Smooth muscle cell (in vitro differentiated cells): ENCODE measurements at regions not wholly inside any gene's neighbourhood (a gene's known extent, or its start where the extent isn't known, plus 50 kb on each side); places are given as distances from the start of the nearest gene placed in this dataset.
A peak's percentile ranks its signal among the peaks of the same experiment; 100 is the strongest.

Source experiments
- DNase-seq: peaks from one replicate; lab custom pipeline; 2025; ENCODE audit not compliant: unreplicated experiment; lab: John Stamatoyannopoulos, UW
- H2AFZ ChIP-seq: fragments of 200-600 bp; sonication (generic); 2 replicates; pipeline ENCODE4 v1.6.0; 2016; ENCODE audit warnings: antibody characterized with exemption, low read depth, mild to moderate bottlenecking
- H3F3A ChIP-seq: fragments of 200-600 bp; sonication (generic); 2 replicates; pipeline ENCODE4 v1.6.0; 2017; ENCODE audit warnings: antibody characterized with exemption, low read depth
- H3K27ac ChIP-seq: fragments of 200-600 bp; sonication (generic); 2 replicates; pipeline ENCODE4 v1.5.1; 2016; ENCODE audit warnings: low read depth, mild to moderate bottlenecking
- H3K27me3 ChIP-seq: fragments of 200-600 bp; sonication (generic); 2 replicates; pipeline ENCODE4 v1.6.1; 2016; ENCODE audit warnings: low read depth, mild to moderate bottlenecking
- H3K36me3 ChIP-seq: fragments of 200-600 bp; sonication (generic); 2 replicates; pipeline ENCODE4 v1.5.1; 2016; ENCODE audit warnings: low read depth
- H3K4me1 ChIP-seq: fragments of 200-600 bp; sonication (generic); 2 replicates; pipeline ENCODE4 v1.5.1; 2016; ENCODE audit warnings: low read depth
- H3K4me2 ChIP-seq: fragments of 200-600 bp; sonication (generic); 2 replicates; pipeline ENCODE4 v1.6.0; 2016; ENCODE audit warnings: mild to moderate bottlenecking
- H3K4me3 ChIP-seq: fragments of 200-600 bp; sonication (generic); 2 replicates; pipeline ENCODE4 v1.5.1; 2016; ENCODE audit warnings: mild to moderate bottlenecking
- H3K79me2 ChIP-seq: fragments of 200-600 bp; sonication (generic); 2 replicates; pipeline ENCODE4 v1.6.0; 2016; ENCODE audit warnings: low read depth, mild to moderate bottlenecking
- H3K9ac ChIP-seq: fragments of 200-600 bp; sonication (generic); 2 replicates; pipeline ENCODE4 v1.6.0; 2016; ENCODE audit warnings: low read depth
- H3K9me3 ChIP-seq: fragments of 200-600 bp; sonication (generic); replicated peaks from 2 replicates; pipeline ENCODE4 v1.5.1; 2016; ENCODE audit warnings: low read depth
- H4K20me1 ChIP-seq: fragments of 200-600 bp; sonication (generic); 2 replicates; pipeline ENCODE4 v1.6.0; 2016; ENCODE audit warnings: low read depth
- CTCF ChIP-seq: fragments of 200-600 bp; sonication (generic); IDR thresholded peaks from 2 replicates; pipeline ENCODE4 v1.5.1; 2017; ENCODE audit warnings: borderline replicate concordance, mild to moderate bottlenecking, antibody characterized with exemption; ENCODE audit not compliant: insufficient read depth, poor library complexity, severe bottlenecking
- WGBS: methylation state at CpG from one replicate; pipeline ENCODE4 v1.1.7; 2016; ENCODE audit warnings: low lambda C conversion rate; 5-methylcytosine and 5-hydroxymethylcytosine counted together

- no peak overlapping the region for H3K27ac ChIP-seq
- no peaks in the 10 kb centered on the region for H3K27me3 ChIP-seq
- no peaks in the 10 kb centered on the region for H4K20me1 ChIP-seq
- no peaks in the 10 kb centered on the region for H3F3A ChIP-seq
- H3K79me2 ChIP-seq: no peaks in the 10 kb centered on the region
- H3K36me3 ChIP-seq: no peaks in the 10 kb centered on the region
- TF ChIP-seq CTCF: no peak
- H3K4me2 ChIP-seq: no peak overlapping the region
- WGBS: 77% methylated on average over 2 of the region's 2 CpGs
- no peak overlapping the region for H3K9ac ChIP-seq
- H3K4me1 ChIP-seq: no peaks in the 10 kb centered on the region
- H3K4me3 ChIP-seq: no peak overlapping the region
- H2AFZ ChIP-seq: no peak overlapping the region
- H3K9me3 ChIP-seq: no peaks in the 10 kb centered on the region
- no peak for DNase-seq
These were observed 143.2 kb upstream of the PCBD1 start for GRCh38 chr10:71031603-71032002.

GRCh38 chr10:71032887-71033286 is 144.5 kb upstream of the PCBD1 start:
- Histone ChIP-seq H3K9ac (no peak overlapping the region), H3K27ac (no peak overlapping the region), H3K4me3 (no peak overlapping the region), H3K9me3 (no peaks in the 10 kb centered on the region), H4K20me1 (no peaks in the 10 kb centered on the region), H2AFZ (no peak overlapping the region), H3K4me1 (no peaks in the 10 kb centered on the region), H3K79me2 (no peaks in the 10 kb centered on the region), H3K36me3 (no peaks in the 10 kb centered on the region), H3K4me2 (no peak overlapping the region), H3K27me3 (no peaks in the 10 kb centered on the region), H3F3A (no peaks in the 10 kb centered on the region)
- 91% methylated on average over 5 of the region's 5 CpGs for WGBS
- no peak for TF ChIP-seq CTCF
- DNase-seq: no peak

GRCh38 chr10:71033396-71033980 is 145.1 kb upstream of the PCBD1 start:
- Histone ChIP-seq H3K4me2 (no peak overlapping the region), H3F3A (no peaks in the 10 kb centered on the region), H3K4me3 (no peak overlapping the region), H3K27me3 (no peaks in the 10 kb centered on the region), H2AFZ (no peak overlapping the region), H3K27ac (no peak overlapping the region), H4K20me1 (no peaks in the 10 kb centered on the region), H3K4me1 (no peaks in the 10 kb centered on the region), H3K9me3 (no peaks in the 10 kb centered on the region), H3K79me2 (no peaks in the 10 kb centered on the region), H3K9ac (no peak overlapping the region), H3K36me3 (no peaks in the 10 kb centered on the region)
- peak; percentile 7 for TF ChIP-seq CTCF
- DNase-seq: no peak
- WGBS: 83% methylated on average over 16 of the region's 16 CpGs
